ENCODE measurements at regions not wholly inside any gene's neighbourhood (a gene's known extent, or its start where the extent isn't known, plus 50 kb on each side); places are given as distances from the start of the nearest gene placed in this dataset.

DNA sequence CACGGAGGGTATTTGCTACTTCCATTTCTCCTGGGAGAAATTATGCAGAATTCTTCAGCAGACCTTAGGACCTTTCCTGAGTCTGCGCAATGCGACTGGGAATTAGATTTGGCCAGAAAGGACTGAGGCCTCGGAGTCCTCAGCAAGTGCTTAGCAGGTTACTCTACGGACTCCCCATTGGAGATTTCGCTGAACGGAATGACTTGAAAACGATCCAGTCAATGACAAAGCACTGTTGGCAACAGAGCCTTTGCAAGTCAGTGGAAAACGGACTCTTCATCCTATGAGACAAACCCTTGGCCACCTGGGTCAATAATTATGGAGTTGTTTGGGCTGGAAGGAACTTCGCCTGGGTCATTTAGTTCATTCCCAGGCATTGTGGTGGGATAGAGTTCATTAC lies 107.4 kb downstream of the FAM204A start:
- H3K4me3 ChIP-seq (ENCODE audit: low read length): no peak overlapping the region
- TF ChIP-seq, protein P1, sequence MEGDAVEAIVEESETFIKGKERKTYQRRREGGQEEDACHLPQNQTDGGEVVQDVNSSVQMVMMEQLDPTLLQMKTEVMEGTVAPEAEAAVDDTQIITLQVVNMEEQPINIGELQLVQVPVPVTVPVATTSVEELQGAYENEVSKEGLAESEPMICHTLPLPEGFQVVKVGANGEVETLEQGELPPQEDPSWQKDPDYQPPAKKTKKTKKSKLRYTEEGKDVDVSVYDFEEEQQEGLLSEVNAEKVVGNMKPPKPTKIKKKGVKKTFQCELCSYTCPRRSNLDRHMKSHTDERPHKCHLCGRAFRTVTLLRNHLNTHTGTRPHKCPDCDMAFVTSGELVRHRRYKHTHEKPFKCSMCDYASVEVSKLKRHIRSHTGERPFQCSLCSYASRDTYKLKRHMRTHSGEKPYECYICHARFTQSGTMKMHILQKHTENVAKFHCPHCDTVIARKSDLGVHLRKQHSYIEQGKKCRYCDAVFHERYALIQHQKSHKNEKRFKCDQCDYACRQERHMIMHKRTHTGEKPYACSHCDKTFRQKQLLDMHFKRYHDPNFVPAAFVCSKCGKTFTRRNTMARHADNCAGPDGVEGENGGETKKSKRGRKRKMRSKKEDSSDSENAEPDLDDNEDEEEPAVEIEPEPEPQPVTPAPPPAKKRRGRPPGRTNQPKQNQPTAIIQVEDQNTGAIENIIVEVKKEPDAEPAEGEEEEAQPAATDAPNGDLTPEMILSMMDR (conservative IDR thresholded peaks at IDR 0.05; ENCODE audit: low read depth, low read length): no peak
- no peak for DNase-seq (ENCODE audit: low read depth)

DNA sequence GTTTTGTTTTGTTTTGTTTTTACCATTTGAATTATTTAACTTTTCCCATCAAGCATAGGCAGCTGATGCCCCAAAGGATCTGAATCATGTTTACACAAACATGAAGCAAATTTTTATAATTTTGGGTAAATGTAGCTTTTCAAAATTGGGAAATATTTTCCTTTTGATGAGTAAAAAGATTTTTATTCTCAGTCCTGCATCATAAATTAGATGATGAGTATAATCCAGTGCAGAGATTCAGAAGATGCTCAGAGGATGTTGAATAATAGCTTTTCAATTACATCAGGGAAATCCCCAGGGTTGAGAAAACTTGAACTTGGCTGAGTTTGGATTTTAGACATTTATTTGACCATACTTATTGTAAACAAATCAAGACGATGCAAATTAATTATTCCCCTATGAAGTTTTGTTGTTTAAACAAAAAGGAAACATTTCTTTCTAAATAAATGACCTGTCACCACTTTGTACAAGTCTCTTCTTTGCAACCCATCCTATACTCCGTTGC lies 121.7 kb downstream of the FAM204A start:
- no peak overlapping the region for H3K4me3 ChIP-seq (ENCODE audit: low read length)
- no peak for DNase-seq (ENCODE audit: low read depth)
- TF ChIP-seq, protein P1 (conservative IDR thresholded peaks at IDR 0.05; ENCODE audit: low read depth, low read length): no peak

DNA sequence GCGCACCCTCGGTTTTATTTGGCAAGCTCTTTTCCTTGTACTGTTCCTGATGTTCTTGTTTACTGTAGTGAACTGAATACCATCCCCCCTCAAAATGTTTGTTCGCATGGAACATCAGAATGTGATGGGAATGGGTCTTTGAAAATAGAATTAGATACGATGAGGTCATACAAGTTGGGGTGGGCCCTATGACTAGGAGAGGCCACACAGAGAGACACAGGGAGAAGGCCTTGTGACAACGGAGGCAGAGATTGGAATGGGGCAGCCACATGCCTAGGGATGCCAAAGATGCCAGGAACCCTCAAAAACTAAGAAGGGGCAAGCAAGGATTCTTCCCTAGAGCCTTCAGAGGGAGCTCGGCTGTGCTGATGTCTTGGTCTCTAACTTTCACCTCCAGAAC lies 123.6 kb downstream of the FAM204A start:
- H3K4me3 ChIP-seq (ENCODE audit: low read length): no peak overlapping the region
- TF ChIP-seq, protein P1 (conservative IDR thresholded peaks at IDR 0.05; ENCODE audit: low read depth, low read length): no peak
- DNase-seq (ENCODE audit: low read depth): no peak

DNA sequence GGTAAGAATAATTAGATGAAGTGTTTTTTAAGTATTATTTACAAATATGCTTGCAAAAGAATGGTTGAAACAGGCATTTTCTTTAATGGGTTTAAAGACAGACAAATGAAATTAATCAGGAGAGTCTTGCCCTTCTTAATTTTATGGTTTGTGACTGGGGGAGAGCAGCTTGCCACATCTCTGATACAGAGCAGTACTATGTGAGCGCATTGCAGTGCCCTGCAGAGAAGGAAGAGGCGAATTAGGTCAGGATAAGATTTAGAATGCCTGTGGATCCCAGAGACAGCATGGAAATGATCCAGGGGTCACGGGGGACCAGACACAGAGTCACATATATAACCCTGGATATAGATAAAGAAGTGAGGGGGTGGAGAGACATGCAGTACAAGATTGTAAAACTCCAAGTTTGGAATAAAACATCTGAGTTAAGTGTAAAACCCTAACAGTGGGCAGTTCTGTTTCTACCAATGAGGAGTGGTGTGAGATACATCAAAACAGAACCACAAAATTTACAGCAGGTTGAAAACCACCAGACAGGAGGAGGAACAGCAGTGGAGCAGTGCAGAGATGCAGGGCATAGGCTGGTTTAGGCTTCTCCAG lies 125.5 kb downstream of the FAM204A start:
- TF ChIP-seq, protein P1 (conservative IDR thresholded peaks at IDR 0.05; ENCODE audit: low read depth, low read length): no peak
- no peak overlapping the region for H3K4me3 ChIP-seq (ENCODE audit: low read length)

DNA sequence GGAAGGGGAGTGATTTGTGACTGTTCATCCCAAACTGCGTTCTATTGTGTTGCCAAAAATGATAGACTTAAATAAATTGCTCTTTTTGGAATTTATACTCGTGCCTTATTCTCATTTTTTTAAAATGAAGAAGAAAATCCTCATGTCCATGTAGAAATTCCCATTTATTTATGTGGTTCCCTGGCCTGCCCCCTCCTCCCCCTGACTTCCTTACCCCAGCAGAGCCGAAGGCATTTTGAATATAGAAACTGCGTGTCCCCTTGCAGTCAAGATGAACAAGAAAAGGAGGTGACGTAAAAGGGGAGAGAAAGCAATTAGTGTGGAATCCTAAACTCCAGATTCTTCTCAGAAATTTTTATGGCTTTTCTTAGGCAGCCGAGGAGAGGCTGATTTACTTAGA lies 126.1 kb downstream of the FAM204A start:
- DNase-seq (ENCODE audit: low read depth): no peak
- TF ChIP-seq, protein P1 (conservative IDR thresholded peaks at IDR 0.05; ENCODE audit: low read depth, low read length): no peak
- no peak overlapping the region for H3K4me3 ChIP-seq (ENCODE audit: low read length)

More for the DNA sequence above, 125.5 kb downstream of the FAM204A start:
- no peak for DNase-seq (ENCODE audit: low read depth)

DNA sequence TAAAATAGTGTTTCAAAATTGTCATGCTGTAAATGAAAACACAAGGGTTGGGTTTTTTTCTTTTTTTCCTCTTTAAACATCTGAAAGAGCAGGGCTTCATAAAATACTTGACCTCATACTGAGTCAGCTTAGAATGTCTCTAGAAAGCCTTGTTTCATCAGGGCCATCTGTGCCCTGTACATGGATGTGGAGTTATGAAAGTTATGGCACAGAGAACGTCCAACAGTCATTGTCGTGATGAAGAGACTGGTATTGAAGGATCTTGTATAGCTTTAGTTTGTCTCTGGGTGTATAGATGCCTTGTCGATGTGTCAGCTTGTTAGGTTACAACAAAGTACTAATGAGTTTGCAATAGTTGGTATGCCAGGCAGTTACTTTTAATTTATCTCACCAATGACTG lies 127.3 kb downstream of the FAM204A start:
- H3K4me3 ChIP-seq (ENCODE audit: low read length): no peak overlapping the region
- DNase-seq (ENCODE audit: low read depth): no peak
- TF ChIP-seq, protein P1 (conservative IDR thresholded peaks at IDR 0.05; ENCODE audit: low read depth, low read length): no peak

DNA sequence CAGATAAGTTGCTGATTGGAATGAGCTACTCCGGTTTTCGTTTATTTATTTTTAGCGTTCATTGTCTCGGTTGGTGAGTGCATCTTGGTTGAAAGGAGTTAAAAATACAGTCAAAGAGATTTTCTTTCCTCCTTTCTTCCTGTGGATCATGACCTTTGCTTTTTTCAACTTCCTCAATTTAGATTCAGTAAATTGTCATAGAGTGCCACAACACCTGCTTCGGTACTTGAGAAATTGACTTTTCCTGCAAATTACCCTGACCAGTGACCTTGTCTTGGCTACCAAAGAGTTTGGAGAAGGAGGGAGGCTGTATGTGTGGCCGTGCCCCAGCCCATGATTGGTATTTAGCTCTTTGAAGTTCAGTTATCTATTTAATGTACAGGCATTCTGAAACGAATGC lies 128.7 kb downstream of the FAM204A start:
- H3K4me3 ChIP-seq (ENCODE audit: low read length): no peak overlapping the region
- TF ChIP-seq, protein P1 (conservative IDR thresholded peaks at IDR 0.05; ENCODE audit: low read depth, low read length): no peak
- no peak for DNase-seq (ENCODE audit: low read depth)

All from retinal pigment epithelial cell (primary cell).